ENCODE measurements at regions not wholly inside any gene's neighbourhood (a gene's known extent, or its start where the extent isn't known, plus 50 kb on each side); places are given as distances from the start of the nearest gene placed in this dataset.

DNA sequence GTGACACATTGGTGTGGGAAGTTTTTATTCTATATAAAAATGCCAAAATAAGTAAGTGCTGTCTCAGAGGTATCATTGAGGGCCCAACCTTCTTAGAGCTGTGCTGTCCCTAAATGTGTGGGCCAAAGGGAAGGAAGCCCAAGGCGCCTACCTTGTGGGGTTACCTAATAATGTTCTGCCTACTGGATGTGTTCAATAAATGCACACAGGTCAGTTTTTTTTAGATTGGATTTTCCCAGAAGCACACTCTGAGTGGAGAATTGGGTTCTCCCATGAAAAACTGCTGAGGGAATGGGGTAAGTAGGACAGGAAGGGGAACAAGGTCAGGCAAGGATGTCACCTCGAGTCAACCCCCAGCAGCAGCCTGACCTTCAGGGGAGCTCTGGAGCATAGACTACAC lies 168.7 kb upstream of the FRMD4B start:
- H2AK5ac ChIP-seq (ENCODE audit: low read length, severe bottlenecking) = no peak overlapping the region
- H4K8ac ChIP-seq (ENCODE audit: low read length) = no peak overlapping the region
- no peaks in the 10 kb centered on the region for H3K9me3 ChIP-seq (ENCODE audit: control insufficient read depth, low read length)
- H2BK120ac ChIP-seq (ENCODE audit: low read depth, low read length) = no peak overlapping the region
- 73% methylated on average over 2 of the region's 2 CpGs for WGBS
- H3K27me3 ChIP-seq (ENCODE audit: control insufficient read depth in 1 of 2, insufficient read depth in 1 of 2, low read length in 2 of 2) = peaks cover 5 to 6% of the 10 kb centered on the region in 2 experiments
- no peak overlapping the region for H3K18ac ChIP-seq (ENCODE audit: low read depth in 1 of 2, low read length in 2 of 2)
- no peak overlapping the region for H4K91ac ChIP-seq (ENCODE audit: low read length)
- H3K4ac ChIP-seq (ENCODE audit: low read depth in 1 of 2, low read length in 2 of 2) = no peak overlapping the region
- no peak overlapping the region for H3K27ac ChIP-seq (ENCODE audit: low read length, poor library complexity, severe bottlenecking)
- H2BK12ac ChIP-seq (ENCODE audit: low read length in 2 of 2) = no peak overlapping the region
- H3K14ac ChIP-seq (ENCODE audit: low read length in 2 of 2) = no peak overlapping the region
- H2BK15ac ChIP-seq (ENCODE audit: low read depth, poor library complexity, severe bottlenecking) = no peak overlapping the region
- H3K4me3 ChIP-seq (ENCODE audit: insufficient read depth in 1 of 2, low read depth in 1 of 2, low read length in 2 of 2) = no peak overlapping the region
- DNase-seq = no peak
- no peak overlapping the region for H2AFZ ChIP-seq (ENCODE audit: low read depth, low read length)
- H3K36me3 ChIP-seq (ENCODE audit: control insufficient read depth in 1 of 2, insufficient read depth in 2 of 2, low read depth in 1 of 2, low read length in 2 of 2) = no peaks in the 10 kb centered on the region
- H3K4me2 ChIP-seq (ENCODE audit: low read length, poor library complexity, severe bottlenecking) = no peak overlapping the region
- no peak overlapping the region for H2BK5ac ChIP-seq (ENCODE audit: low read depth, low read length, poor library complexity, severe bottlenecking)
- H3K4me1 ChIP-seq (ENCODE audit: control insufficient read depth, insufficient read depth, low read depth, low read length) = no peaks in the 10 kb centered on the region
- no peak overlapping the region for H3K23ac ChIP-seq (ENCODE audit: low read length in 2 of 2)
- H3K79me1 ChIP-seq (replicated peaks; ENCODE audit: low read length, poor library complexity, severe bottlenecking) = no peaks in the 10 kb centered on the region
- H3K9ac ChIP-seq (ENCODE audit: low read length) = no peak overlapping the region

DNA sequence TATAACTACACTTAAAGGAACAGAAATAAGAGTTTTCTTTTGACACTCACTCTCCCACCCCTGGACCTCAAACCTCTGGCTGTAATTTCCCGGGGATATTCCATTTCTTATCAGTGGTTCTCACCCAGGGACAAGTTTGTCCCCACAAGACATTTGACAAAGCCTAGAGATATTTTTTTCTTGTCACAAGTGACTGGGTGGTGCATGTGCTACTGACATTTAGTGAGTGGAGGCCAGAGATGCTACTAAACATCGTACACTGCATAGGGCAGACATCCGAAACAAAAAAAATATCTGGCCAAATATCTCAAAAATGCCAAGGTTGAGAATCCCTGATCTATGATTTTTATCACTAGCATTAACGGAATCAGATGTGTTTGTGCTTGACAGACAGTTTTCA lies 168.0 kb upstream of the FRMD4B start:
- 69% methylated on average over 3 of the region's 4 CpGs for WGBS

DNA sequence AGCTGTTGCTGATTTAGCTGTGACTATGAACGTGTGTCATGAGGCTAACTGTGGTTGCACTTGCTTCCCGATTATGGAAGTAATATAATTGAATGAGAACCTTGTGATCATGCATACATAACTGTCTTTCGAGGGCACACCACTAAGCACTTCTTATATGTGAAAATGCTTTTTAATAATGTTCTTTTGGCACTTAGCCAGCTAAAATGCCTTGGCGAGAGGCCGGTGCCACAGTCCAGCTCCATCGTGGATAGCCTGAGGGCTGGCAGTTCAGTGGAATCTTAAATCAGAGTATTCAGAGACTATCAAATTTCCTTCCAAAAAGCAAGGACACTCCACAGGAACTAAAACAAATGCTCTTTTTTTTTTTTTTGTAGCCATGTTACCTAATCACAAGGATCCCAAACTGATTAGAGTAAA lies 161.6 kb upstream of the FRMD4B start:
- Histone ChIP-seq H3K27ac (ENCODE audit: low read length, poor library complexity, severe bottlenecking) (no peak overlapping the region), H3K9ac (ENCODE audit: low read length) (no peak overlapping the region), H3K4me1 (ENCODE audit: control insufficient read depth, insufficient read depth, low read depth, low read length) (peaks cover 2% of the 10 kb centered on the region), H3K27me3 (ENCODE audit: control insufficient read depth in 1 of 2, insufficient read depth in 1 of 2, low read length in 2 of 2) (peaks cover 20 to 23% of the 10 kb centered on the region in 2 experiments), H3K18ac (ENCODE audit: low read depth in 1 of 2, low read length in 2 of 2) (no peak overlapping the region), H2BK12ac (ENCODE audit: low read length in 2 of 2) (no peak overlapping the region), H2BK15ac (ENCODE audit: low read depth, poor library complexity, severe bottlenecking) (no peak overlapping the region), H3K23ac (ENCODE audit: low read length in 2 of 2) (no peak overlapping the region), H3K79me1 (replicated peaks; ENCODE audit: low read length, poor library complexity, severe bottlenecking) (no peaks in the 10 kb centered on the region), H2BK120ac (ENCODE audit: low read depth, low read length) (no peak overlapping the region), H3K4ac (ENCODE audit: low read depth in 1 of 2, low read length in 2 of 2) (no peak overlapping the region), H4K8ac (ENCODE audit: low read length) (no peak overlapping the region), H2AFZ (ENCODE audit: low read depth, low read length) (no peak overlapping the region), H4K91ac (ENCODE audit: low read length) (no peak overlapping the region), H3K9me3 (ENCODE audit: control insufficient read depth, low read length) (no peaks in the 10 kb centered on the region), H3K4me3 (ENCODE audit: insufficient read depth in 1 of 2, low read depth in 1 of 2, low read length in 2 of 2) (no peak overlapping the region), H3K14ac (ENCODE audit: low read length in 2 of 2) (no peak overlapping the region), H2BK5ac (ENCODE audit: low read depth, low read length, poor library complexity, severe bottlenecking) (no peak overlapping the region), H3K36me3 (ENCODE audit: control insufficient read depth in 1 of 2, insufficient read depth in 2 of 2, low read depth in 1 of 2, low read length in 2 of 2) (no peaks in the 10 kb centered on the region), H3K4me2 (ENCODE audit: low read length, poor library complexity, severe bottlenecking) (no peak overlapping the region), H2AK5ac (ENCODE audit: low read length, severe bottlenecking) (no peak overlapping the region)
- DNase-seq = no peak
- WGBS = 91% methylated on average over 5 of the region's 6 CpGs

More for the DNA sequence above, 168.0 kb upstream of the FRMD4B start:
- no peak for DNase-seq
- H3K27ac ChIP-seq (ENCODE audit: low read length, poor library complexity, severe bottlenecking) = no peak overlapping the region
- H3K18ac ChIP-seq (ENCODE audit: low read depth in 1 of 2, low read length in 2 of 2) = no peak overlapping the region
- H2BK12ac ChIP-seq (ENCODE audit: low read length in 2 of 2) = no peak overlapping the region
- H3K4ac ChIP-seq (ENCODE audit: low read depth in 1 of 2, low read length in 2 of 2) = no peak overlapping the region
- H2BK15ac ChIP-seq (ENCODE audit: low read depth, poor library complexity, severe bottlenecking) = no peak overlapping the region
- no peaks in the 10 kb centered on the region for H3K36me3 ChIP-seq (ENCODE audit: control insufficient read depth in 1 of 2, insufficient read depth in 2 of 2, low read depth in 1 of 2, low read length in 2 of 2)
- no peak overlapping the region for H2AFZ ChIP-seq (ENCODE audit: low read depth, low read length)
- H2AK5ac ChIP-seq (ENCODE audit: low read length, severe bottlenecking) = no peak overlapping the region
- H3K9ac ChIP-seq (ENCODE audit: low read length) = no peak overlapping the region
- H3K4me1 ChIP-seq (ENCODE audit: control insufficient read depth, insufficient read depth, low read depth, low read length) = no peaks in the 10 kb centered on the region
- H3K23ac ChIP-seq (ENCODE audit: low read length in 2 of 2) = no peak overlapping the region
- no peak overlapping the region for H3K4me3 ChIP-seq (ENCODE audit: insufficient read depth in 1 of 2, low read depth in 1 of 2, low read length in 2 of 2)
- H3K14ac ChIP-seq (ENCODE audit: low read length in 2 of 2) = no peak overlapping the region
- H4K8ac ChIP-seq (ENCODE audit: low read length) = no peak overlapping the region
- no peak overlapping the region for H4K91ac ChIP-seq (ENCODE audit: low read length)
- H3K4me2 ChIP-seq (ENCODE audit: low read length, poor library complexity, severe bottlenecking) = no peak overlapping the region
- H3K27me3 ChIP-seq (ENCODE audit: control insufficient read depth in 1 of 2, insufficient read depth in 1 of 2, low read length in 2 of 2) = peaks cover 5 to 6% of the 10 kb centered on the region in 2 experiments
- H2BK120ac ChIP-seq (ENCODE audit: low read depth, low read length) = no peak overlapping the region
- no peak overlapping the region for H2BK5ac ChIP-seq (ENCODE audit: low read depth, low read length, poor library complexity, severe bottlenecking)
- H3K79me1 ChIP-seq (replicated peaks; ENCODE audit: low read length, poor library complexity, severe bottlenecking) = no peaks in the 10 kb centered on the region
- no peaks in the 10 kb centered on the region for H3K9me3 ChIP-seq (ENCODE audit: control insufficient read depth, low read length)

DNA sequence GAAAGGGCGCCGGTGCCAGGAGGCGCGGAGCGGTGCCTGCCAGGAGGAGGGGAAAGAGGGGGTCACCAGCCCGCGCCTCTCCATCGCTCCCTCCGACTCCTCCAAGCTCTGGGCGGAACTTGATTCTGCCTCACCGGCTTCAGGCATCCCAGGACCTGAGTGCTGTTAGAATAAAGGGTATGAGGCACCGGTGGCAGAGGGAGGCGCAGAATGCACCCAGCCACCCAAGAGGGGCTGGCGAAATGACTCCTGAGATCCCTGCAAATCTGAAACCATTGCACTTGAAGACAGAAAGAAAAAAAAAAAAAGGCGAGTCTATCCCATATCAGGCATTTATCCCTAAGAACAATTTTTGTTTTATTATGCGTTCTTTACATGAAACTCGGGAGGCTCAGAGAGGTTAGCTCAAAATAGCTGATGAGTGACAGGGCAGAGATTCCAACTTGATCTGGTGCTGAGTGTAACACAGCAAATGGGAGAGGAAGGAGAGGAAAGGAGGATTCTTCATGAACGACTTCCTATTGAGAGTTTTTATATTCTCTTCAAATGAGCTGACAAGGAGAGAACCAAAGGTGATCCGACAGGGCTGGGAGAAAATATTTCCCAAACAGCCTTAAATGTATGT lies 157.0 kb upstream of the FRMD4B start:
- Histone ChIP-seq H3K18ac (ENCODE audit: low read depth in 1 of 2, low read length in 2 of 2) (no peak overlapping the region), H2BK120ac (ENCODE audit: low read depth, low read length) (no peak overlapping the region), H4K91ac (ENCODE audit: low read length) (no peak overlapping the region), H2AK5ac (ENCODE audit: low read length, severe bottlenecking) (no peak overlapping the region), H2BK15ac (ENCODE audit: low read depth, poor library complexity, severe bottlenecking) (no peak overlapping the region), H3K27me3 (ENCODE audit: control insufficient read depth in 1 of 2, insufficient read depth in 1 of 2, low read length in 2 of 2) (peaks cover 47 to 48% of the 10 kb centered on the region in 2 experiments), H3K4ac (ENCODE audit: low read depth in 1 of 2, low read length in 2 of 2) (no peak overlapping the region), H3K4me1 (ENCODE audit: control insufficient read depth, insufficient read depth, low read depth, low read length) (peaks cover 16% of the 10 kb centered on the region), H3K4me3 (ENCODE audit: insufficient read depth in 1 of 2, low read depth in 1 of 2, low read length in 2 of 2) (peak overlapping the region; percentile 47 to 60), H3K14ac (ENCODE audit: low read length in 2 of 2) (no peak overlapping the region), H3K4me2 (ENCODE audit: low read length, poor library complexity, severe bottlenecking) (peak overlapping the region; percentile 64), H3K9me3 (ENCODE audit: control insufficient read depth, low read length) (no peaks in the 10 kb centered on the region), H2BK12ac (ENCODE audit: low read length in 2 of 2) (no peak overlapping the region), H3K23ac (ENCODE audit: low read length in 2 of 2) (no peak overlapping the region), H2AFZ (ENCODE audit: low read depth, low read length) (no peak overlapping the region), H3K9ac (ENCODE audit: low read length) (no peak overlapping the region), H3K79me1 (replicated peaks; ENCODE audit: low read length, poor library complexity, severe bottlenecking) (no peaks in the 10 kb centered on the region), H3K27ac (ENCODE audit: low read length, poor library complexity, severe bottlenecking) (no peak overlapping the region), H3K36me3 (ENCODE audit: control insufficient read depth in 1 of 2, insufficient read depth in 2 of 2, low read depth in 1 of 2, low read length in 2 of 2) (no peaks in the 10 kb centered on the region), H4K8ac (ENCODE audit: low read length) (no peak overlapping the region), H2BK5ac (ENCODE audit: low read depth, low read length, poor library complexity, severe bottlenecking) (no peak overlapping the region)
- DNase-seq = no peak
- 16% methylated on average over 9 of the region's 19 CpGs for WGBS
